Inflammatory macrophage (primary cell): ENCODE measurements at regions not wholly inside any gene's neighbourhood (a gene's known extent, or its start where the extent isn't known, plus 50 kb on each side); places are given as distances from the start of the nearest gene placed in this dataset.

ENCODE experiments used
- DNase-seq, 2 donors: peaks; one replicate each; pipeline ENCODE4 v3.0.0-alpha.2; 2020 to 2022

DNA sequence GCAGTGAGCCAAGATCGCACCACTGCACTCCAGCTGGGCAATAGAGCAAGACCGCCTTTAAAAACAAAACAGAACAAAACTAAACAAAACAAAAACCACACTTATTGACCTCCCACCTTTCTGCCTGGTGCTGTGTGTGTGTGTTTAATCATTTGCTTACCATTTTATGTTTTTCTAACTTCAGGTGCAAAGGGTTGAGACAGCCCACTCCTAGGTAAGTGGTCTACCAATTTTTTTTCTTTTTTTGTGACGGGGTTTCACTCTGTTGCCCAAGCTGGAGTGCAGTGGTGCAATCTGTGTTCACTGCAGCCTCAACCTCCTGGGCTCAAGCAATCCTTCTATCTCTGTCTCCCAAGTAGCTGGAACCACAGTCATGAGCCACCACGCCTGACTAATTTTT, 65.8 kb downstream of the SALL1 start:
- no peak for DNase-seq

DNA sequence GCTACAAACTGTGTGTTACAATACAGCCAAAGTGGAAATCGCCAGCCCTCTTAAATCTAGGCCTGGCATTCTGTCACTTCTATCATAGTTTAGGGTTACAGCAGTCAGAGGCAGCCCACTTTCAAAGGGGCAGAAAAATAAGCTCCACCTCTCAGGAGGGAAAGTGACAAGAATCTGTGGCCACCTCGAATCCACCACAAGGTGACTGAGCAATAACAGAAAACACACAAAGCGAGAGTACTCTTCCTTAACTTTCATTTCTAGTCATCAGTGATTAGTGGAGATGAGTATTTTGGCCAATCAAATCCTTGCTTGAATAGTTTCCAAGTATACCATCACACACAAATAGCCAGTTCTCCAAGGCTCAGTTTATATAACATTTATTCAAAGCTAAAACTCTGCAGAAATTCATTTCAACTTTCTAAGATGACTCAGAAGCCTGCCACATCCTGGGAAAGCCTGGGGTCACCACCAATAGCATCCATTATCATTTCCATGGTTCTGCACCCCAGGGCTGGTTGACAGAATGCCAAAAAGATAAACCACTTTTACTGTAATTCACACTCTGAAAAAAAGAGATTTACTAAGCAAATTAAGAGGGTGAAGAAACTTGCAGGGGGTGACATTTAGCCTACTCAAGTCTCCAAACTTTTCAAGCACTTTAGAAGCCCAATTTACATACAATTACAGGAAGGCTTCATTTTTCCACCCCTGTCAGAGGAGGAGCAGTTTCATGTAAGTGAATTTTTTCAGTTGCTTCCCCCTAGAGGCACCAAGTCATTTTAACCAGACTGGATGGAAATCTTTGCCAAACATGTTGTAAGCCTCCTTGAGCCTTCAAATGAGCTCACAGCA, 66.8 kb downstream of the SALL1 start:
- no peak for DNase-seq

DNA sequence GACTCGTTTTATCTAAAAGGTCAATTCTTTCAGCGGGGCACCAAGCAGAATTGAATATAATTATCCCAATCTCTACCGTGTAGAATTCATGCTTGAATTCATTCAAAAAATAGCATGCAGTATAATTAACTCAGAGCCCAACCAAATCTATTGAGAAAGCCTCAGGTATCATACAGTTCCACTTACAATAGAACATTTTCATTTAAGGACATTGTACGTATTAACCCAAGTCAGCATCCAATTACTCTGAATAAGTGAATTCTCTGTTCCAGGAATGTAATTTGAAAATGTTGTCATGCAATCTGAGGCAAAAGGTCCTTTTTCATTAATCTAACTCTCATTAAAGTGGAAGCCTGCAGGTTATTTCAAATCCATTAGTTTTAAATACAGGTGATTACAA, 78.5 kb downstream of the SALL1 start:
- DNase-seq = no peak

DNA sequence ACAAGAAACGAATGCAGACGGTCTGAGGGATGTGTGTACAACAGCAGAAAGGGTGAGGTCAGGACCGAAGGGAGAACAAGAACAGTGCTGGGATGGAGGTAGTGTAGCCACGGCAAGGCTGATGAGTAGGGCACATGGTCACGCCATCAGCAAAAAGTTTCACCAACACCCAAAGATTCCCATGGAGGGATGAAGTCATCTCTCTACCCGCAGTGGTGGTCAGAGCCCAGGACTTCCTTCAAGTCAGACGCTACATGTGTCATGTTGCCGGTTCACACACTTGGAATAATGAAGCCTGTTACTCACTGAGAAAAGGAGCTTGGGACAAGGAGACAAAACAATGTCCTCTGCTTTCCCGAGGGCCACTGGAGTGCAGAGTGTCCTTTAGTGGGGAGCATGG, 79.7 kb downstream of the SALL1 start:
- no peak for DNase-seq

DNA sequence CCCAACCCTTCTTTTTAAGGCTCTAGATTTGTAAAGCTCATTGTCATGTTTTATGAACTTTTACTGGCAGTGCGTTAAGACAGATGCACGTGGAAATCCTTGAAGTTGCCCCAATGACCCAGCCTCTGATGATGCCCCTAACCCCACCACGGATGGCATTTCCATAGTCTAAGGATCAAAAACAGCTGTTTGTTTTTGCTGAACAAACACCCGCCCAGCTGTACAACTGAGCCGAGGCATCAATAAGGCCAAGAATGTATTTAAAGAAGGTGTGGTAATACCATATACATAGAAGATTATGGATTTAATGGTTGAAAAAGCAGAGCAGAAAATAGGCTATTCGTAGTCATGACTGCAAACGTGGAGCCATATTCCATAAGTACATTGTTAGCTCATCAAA, 83.7 kb downstream of the SALL1 start:
- no peak for DNase-seq

DNA sequence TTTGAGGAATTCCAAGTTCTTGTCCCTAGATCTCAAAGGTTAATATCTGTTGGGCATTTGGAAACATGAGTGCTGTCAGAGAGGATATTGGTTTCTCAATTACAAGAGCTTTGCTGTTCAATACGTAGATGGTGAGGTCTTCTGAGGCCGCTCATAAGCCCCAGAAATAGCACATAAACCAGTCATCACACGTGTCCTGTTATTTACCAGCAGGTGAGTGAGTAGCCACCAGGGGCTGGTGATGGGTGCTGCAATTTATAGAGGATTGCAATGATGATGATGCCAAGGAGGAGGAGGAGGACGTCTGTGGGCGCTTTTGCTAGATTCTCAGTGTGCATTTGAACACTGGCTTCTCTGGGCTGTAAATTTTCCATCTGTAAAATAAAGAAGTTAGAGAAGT, 89.0 kb downstream of the SALL1 start:
- DNase-seq = no peak

DNA sequence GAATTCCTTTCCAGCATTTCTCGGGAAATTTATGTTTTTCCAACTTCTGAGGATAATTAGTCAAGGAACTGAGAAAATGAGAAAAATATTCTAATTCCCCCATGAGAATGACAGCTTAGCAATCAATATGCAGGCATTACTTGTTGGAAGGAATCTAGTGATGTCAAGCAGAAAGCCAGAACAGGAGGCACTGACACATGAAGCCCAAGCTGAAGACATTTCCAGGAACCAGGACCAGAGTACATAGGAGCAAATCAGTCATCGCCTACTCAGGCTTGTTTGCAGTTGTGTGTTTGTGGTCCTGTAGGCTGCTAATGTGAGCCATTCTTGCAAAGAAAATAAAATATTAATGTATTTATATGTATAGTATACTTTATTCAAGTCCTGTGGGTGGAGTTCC, 89.7 kb downstream of the SALL1 start:
- no peak for DNase-seq

DNA sequence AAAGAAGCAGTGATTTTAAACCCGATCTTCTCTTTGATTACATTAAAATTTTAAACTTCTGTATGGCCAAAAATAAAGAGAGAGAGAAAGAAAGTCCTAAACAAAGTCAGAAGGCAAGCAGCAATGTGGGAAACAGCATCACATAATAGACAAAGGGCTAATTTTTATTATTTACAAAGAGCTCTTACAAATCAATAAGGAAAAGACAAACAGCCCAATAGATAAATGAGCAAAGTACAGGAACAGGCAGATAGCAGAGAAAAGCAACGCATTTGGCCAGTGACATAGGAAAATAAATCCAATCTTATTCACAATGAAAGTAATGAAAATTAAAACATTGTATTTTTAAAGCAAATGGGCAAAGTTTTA, 93.1 kb downstream of the SALL1 start:
- no peak for DNase-seq

DNA sequence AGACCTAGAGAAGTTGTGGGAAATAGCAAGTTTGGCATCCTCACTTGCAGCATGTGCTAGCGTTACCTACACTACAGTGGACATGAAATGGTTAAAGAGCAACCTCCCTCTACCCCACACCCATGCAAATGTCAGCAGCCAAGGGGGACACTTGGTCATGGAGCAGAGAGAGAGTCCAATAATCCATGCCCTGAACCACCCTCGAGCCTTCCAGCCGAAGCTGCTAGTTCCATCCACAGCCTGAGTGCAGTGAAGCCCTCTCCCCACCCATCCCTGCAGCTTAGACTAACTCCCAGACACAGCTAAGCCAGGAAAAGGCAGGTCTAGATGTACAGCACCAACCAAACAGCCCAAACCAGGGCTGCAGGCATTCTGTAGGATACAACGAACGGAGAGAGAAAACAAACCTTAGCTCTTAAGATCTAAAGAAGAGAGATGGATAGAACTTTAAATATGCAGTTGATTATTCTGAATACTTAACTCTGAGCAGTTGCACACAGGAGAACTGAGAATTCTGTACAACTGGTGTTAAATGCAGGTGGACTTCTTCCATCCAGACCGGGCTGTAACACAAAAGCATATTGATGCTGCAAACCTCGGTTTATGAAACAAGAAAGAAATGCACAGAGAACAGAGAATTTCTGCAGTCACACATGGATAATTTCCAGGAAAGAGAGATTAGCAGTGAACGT, 93.8 kb downstream of the SALL1 start:
- DNase-seq = no peak

DNA sequence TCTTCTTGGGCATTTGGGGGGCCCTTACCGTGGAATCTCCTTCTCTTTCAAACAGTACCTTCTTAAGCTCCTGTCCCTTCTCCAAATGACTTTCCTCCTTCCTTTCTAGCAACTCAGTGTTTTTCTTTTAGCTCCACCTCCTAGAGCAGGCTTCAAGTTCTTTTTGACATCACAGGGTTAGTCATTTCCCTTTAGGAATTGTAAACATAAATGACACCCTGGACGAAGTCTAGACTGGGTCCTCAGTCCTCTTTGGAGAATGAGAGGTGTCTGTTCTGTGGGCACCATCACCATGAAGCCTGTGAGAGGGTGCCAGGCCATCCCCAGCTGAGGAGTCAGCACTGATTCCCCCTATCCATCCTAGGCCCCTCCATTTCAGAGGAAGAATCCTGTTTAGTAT, 94.7 kb downstream of the SALL1 start:
- DNase-seq = no peak

DNA sequence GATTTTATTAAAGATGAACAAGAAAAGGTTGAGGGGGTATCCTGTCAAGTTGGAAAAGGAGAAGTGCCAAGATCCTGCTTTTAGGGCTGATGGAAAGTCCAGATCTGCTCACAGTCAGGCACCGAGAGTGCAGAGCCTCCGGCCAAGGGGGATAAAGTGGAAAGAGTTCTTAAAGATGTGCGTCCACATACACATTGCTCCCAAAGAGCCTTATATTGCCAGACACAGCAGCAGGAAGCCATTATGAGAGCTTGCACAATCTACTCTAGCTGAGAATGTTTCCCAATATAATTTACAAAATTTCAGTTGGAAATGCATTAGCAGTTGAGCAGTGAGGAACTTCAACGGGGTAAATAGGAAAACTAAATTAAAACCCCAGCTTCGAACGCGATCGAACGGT, 95.6 kb downstream of the SALL1 start:
- DNase-seq = no peak

DNA sequence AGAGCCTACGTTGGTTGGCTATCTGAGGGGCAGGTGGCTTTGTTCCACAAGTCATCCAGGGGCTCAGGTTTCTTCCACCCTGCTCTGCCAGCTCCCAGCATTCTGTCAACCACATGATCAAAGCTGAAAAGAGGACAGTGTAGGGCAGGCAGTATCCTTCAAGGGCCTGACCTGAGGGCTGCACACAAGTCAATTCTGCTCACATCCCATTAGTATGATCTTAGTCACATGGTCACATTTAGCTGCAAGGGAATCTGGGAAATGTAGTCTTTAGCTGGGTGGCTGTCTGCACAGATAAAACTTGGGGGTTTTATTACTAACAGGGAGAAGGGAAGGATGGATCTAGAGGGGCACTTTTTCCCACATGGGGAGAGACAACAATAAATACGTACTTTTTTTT, 97.3 kb downstream of the SALL1 start:
- no peak for DNase-seq

DNA sequence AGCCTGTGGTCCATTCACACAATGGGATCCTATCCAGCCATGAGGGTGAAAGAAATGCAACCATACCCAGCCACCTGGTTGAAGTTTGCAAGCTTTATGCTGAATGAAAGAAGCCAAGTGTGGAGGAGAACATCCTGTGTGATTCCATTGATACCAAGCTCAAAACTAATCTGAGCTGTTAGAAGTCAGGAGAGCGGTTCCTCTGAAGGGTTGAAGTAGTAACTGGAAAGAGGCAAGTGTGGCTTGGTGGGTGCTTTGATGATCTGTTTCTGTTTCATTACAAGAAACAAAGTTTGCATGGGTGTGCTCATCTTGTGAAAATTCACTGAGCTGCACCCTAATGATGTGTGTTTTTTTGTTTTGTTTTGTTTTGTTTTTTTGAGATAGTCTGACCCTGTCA, 99.4 kb downstream of the SALL1 start:
- DNase-seq = no peak

DNA sequence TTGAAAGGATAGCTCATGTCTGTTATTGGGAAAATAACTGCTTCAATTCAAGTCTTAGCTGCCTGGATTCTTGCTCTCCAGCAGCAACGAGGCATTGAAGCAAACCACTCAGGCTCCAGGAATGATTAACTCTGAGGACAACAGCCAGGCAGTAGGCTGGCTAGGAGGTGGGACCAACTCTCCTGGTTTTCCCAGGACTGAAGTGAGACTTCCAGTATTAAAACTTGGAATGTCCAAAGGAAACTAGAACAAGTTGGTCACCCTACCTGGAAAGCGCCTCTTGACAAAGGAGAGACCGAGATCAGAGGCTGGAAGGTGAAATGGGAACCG, 100.7 kb downstream of the SALL1 start:
- no peak for DNase-seq

DNA sequence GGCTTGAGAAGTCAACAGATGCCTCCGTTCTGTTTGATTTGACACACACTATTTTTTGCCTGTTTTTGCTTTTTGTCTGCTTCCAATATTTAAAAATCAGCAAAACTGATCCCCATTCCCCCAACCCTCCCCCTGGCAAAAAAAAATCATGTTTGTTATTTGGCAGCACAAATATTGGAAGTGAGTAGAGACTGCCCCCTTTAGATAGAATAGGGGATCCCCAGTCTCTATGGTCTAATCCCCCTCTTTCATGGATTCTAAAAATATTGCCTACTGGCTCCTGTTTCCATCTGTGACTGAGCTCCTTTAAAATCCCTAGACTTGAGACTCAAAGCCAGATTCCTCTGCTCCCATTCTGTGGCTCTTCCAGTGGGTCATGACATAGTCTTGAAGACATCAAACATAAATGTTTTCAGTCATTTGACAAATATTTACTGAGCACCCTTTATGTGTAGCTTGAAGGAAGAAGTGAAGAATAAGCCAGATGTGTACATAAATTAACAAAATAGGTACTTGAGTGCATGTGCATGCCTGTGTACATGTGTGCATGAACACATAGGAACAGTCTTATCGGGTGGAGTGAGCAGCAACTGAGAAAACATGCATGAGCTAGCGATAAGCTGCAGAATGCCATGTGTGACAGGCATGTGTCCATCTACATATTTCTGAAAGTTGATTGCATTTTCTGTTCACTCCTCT, 101.2 kb downstream of the SALL1 start:
- no peak for DNase-seq

DNA sequence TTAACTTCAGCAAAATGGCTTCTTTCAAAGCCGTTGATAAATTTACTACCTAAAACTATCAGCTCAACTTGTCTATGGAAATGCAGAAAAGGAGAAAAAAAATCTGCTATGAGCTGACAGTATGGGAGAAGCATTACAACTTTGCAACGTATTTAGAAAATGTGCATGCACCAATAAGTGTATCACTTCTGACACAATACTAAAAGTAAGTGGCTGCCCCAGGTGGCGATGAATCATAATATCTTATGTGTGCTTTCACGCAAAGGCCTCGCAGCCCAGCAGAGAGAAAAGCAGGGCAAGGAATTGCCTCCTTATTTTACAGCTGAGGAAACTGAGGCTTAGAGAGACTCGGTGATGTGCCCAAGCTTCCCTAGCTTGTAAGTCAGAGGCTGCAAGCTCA, 101.8 kb downstream of the SALL1 start:
- DNase-seq = no peak

DNA sequence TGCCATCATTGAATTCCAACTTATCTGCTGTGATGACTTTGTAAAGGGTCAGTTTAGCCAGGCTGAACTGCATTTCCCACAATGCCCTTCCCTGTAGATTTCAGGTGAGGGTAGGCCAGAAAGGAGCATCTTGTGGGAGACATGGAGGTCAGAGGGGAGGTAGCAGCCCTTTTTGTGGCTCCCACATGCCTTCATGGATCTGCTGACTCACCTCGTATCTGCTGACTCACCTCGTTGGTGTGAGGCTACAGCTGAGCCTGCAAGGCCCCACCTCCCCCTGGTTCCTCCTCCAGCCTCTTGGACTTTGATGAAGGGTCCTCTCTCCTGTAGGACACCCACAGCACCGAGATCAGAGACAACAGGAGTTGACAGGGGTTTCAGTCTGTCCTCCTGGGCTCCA, 102.5 kb downstream of the SALL1 start:
- DNase-seq = no peak

DNA sequence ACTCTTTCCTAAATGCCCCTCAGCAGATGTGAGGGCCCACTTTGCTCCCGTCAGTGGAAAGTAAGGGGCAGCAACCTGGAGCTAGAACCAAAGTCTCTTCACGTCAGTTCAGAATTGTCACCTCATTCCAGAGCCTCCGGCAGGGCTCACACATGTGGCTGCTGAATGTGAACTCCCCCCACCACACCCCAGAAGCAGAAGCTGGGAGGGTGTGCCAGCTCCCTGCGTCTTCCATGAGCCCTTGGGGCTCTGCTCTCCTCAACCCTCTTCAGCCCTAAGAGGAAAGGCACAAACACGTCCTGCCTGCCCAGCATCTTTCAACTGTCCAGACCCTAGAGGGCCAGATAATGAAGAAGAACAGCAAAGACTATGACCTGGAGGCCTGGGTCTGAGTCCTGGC, 105.3 kb downstream of the SALL1 start:
- no peak for DNase-seq

DNA sequence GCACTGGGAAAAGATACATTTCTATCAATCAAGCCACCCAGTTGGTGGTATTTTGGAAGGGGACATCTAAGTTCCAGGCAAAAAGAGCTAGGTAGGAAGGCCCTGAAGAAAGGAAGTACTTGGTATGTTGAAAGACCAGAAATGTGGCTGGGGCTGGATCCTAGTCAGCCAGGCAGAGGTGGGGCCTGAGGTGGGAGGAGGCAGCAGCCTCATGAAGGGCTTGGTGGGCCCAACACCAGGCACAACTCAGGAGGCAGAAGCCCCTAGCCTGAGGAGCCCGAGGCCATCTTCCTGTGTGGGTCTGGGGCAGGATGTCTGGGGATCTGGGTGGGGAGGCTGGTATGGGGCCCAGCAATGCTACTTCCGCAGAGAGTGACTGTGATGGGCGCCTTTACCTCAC, 105.9 kb downstream of the SALL1 start:
- DNase-seq = no peak

DNA sequence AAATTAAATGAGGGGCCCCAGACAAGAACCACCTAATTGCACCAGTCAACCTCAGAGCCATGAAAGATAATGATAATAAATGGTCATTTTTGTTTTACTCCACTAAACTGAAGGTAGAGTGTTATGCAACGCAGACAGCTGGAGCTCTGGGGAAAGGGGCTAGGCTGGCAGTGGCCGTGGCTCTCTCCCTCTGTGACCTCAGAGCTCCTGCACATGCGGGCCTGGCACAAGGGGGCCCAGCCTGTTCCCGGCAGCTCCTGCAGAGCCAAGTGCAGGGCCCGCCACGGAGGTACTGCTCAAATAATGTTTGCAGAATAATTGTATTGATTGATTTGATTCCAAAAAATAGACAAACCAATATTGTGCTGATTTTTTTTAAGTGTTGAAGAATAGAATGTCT, 109.5 kb downstream of the SALL1 start:
- no peak for DNase-seq

DNA sequence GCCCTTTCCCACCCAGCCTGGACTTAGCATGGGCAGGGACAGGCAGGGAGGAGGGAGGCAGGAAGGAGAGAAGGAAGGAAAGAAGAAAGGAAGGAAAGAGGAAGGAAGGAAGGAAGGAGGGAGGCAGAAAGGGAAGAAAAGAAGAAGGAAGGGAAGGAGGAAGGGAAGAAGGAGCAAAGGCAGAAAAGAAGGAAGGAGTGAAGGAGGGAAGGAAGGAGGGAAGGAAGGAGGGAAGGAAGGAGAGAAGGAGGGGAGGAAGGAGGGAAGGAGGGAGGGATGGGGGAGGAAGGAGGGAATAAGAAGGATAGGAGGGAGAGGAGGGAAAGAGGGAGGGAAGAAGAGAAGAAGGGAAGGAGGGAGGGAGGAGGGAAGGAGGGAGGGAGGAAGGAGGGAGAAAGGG, 110.4 kb downstream of the SALL1 start:
- no peak for DNase-seq

DNA sequence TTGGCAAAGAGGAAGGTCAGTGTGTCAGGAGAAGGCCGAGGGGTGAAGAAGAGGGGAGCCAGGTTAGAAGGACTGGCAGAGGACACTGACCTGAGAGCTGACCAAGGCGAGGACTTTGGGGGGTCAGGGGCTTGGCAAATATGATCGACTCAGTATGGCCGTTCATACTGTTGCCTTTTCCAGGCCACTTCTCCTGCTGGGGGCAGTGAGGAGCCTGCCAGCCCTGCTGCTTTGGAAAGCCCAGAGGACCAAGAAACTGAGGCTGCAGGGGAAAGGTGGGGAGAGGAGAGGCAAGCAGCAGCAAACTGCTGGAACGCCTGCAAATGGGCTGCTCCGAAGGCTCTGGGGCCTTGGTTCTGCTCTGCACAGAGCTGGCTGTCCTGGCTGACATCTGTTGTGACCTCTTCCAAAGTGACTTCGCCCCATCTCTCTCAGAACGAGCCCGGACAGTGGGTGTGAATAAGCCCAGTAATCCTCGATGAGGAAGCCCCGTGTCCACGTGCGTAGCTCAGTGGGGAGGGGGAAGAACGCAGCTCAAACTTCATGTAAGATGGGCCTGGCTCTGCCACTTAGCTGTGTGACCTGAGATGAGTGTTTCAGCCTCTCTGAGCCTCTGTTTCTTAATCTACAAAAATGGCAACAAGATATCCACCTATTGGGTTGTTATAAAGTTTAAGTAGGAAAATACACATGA, 111.3 kb downstream of the SALL1 start:
- DNase-seq = no peak

DNA sequence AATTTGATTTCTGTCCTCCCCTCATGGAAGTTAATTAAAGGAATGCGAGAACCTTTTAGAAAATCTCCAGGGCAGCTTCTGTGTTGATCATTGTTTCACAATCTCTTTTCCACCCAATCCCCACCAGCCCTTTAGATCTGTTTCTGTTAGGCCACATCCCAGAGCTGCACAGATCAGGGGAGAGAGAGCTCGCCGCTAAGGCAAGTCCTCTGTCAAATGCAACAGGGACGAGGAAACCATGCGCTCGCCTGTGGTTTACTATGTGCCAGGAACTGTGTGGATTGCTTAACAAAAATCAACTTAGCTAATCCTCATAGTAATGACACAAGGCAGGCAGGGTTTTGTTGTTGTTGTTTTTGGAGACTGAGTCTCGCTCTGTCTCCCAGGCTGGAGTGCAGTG, 115.4 kb downstream of the SALL1 start:
- no peak for DNase-seq

DNA sequence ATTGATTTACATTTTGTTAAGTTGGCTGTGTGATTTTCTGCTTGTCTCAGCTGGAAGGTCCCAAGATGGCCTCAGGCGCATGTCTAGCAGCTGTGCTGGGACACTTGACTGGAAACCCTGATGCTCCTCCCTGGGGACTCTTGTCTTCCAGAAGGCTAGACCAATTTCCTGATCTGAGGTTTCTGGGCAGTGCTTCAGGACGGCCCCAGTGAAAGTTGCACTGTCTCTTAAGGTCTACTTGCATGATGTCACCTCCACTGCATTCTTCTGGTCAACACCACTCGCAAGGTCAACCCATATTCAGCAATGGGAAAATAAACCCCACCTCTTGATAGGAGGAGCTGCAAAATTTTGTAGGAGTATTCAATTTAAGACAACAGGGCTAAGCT, 116.0 kb downstream of the SALL1 start:
- DNase-seq = no peak
